Muscle layer of duodenum (tissue), 2 donors: ENCODE measurements at regions not wholly inside any gene's neighbourhood (a gene's known extent, or its start where the extent isn't known, plus 50 kb on each side); places are given as distances from the start of the nearest gene placed in this dataset.

Experiments used
- H3K27ac ChIP-seq: one replicate; pipeline ENCODE4 v1.7.0; 2013; ENCODE audit warnings: mild to moderate bottlenecking, low read length
- H3K27me3 ChIP-seq: one replicate; pipeline ENCODE4 v1.7.0; 2013; ENCODE audit warnings: low read depth, mild to moderate bottlenecking, control low read depth, low read length
- H3K36me3 ChIP-seq, 2 donors: one replicate each; pipeline ENCODE4 v1.7.0; 2013; ENCODE audit warnings: low read length in 2 of 2, control low read depth in 1 of 2, mild to moderate bottlenecking in 1 of 2; ENCODE audit not compliant: insufficient read depth in 2 of 2, control insufficient read depth in 1 of 2
- H3K4me1 ChIP-seq, 2 donors: one replicate each; pipeline ENCODE4 v1.7.0; 2013; ENCODE audit warnings: low read length in 2 of 2, mild to moderate bottlenecking in 2 of 2, control low read depth in 1 of 2, moderate library complexity in 1 of 2; ENCODE audit not compliant: insufficient read depth in 2 of 2, control insufficient read depth in 1 of 2
- H3K4me3 ChIP-seq, 2 donors: one replicate each; pipeline ENCODE4 v1.7.0; 2013; ENCODE audit warnings: low read length in 2 of 2, low read depth in 1 of 2, mild to moderate bottlenecking in 1 of 2
- H3K9me3 ChIP-seq, 2 donors: one replicate each; pipeline ENCODE4 v1.7.0; 2013; ENCODE audit warnings: low read length in 2 of 2, control low read depth in 1 of 2, mild to moderate bottlenecking in 1 of 2; ENCODE audit not compliant: control insufficient read depth in 1 of 2
- donor health status: healthy.

- H3K4me3 ChIP-seq = no peak overlapping the region
Measured at GRCh38 chr10:8194050-8194449, 139.6 kb downstream of the GATA3 start.

GRCh38 chr10:8206882-8207281, 152.4 kb downstream of the GATA3 start:
- no peak overlapping the region for H3K4me3 ChIP-seq

More at GRCh38 chr10:8194050-8194449, 139.6 kb downstream of the GATA3 start:
- no peak overlapping the region for H3K27ac ChIP-seq
- H3K4me1 ChIP-seq = no peaks in the 10 kb centered on the region
- H3K27me3 ChIP-seq = no peaks in the 10 kb centered on the region
- no peaks in the 10 kb centered on the region for H3K36me3 ChIP-seq
- H3K9me3 ChIP-seq = no peaks in the 10 kb centered on the region

GRCh38 chr10:8211631-8212030, 157.1 kb downstream of the GATA3 start:
- Histone ChIP-seq H3K4me3 (no peak overlapping the region), H3K36me3 (no peaks in the 10 kb centered on the region), H3K27ac (no peak overlapping the region), H3K9me3 (no peaks in the 10 kb centered on the region), H3K4me1 (no peaks in the 10 kb centered on the region), H3K27me3 (no peaks in the 10 kb centered on the region)

More at GRCh38 chr10:8206882-8207281, 152.4 kb downstream of the GATA3 start:
- no peaks in the 10 kb centered on the region for H3K36me3 ChIP-seq
- H3K9me3 ChIP-seq = no peaks in the 10 kb centered on the region
- H3K4me1 ChIP-seq = no peaks in the 10 kb centered on the region
- no peak overlapping the region for H3K27ac ChIP-seq
- H3K27me3 ChIP-seq = no peaks in the 10 kb centered on the region

DNA sequence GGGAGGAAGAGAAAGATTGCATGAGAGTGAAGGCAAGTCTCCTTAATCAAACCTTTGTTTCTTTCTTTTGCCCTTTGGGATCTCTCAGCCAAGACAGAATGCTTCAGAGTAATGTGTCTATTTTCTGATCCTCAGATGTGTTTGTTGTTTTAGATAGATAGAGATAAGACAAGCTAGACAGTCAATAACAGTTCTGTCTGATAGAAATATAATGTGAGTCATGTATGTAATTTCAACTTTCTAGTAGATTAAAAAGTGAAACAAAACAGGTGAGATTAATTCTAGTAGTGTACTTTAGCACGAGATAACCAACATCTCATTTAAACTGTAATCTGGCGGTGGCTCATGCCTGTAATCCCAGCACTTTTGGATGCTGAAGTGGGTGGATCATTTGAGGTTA, 159.2 kb downstream of the GATA3 start:
- no peaks in the 10 kb centered on the region for H3K27me3 ChIP-seq
- no peak overlapping the region for H3K27ac ChIP-seq
- no peaks in the 10 kb centered on the region for H3K4me1 ChIP-seq
- H3K4me3 ChIP-seq = no peak overlapping the region
- no peaks in the 10 kb centered on the region for H3K36me3 ChIP-seq
- H3K9me3 ChIP-seq = no peaks in the 10 kb centered on the region

DNA sequence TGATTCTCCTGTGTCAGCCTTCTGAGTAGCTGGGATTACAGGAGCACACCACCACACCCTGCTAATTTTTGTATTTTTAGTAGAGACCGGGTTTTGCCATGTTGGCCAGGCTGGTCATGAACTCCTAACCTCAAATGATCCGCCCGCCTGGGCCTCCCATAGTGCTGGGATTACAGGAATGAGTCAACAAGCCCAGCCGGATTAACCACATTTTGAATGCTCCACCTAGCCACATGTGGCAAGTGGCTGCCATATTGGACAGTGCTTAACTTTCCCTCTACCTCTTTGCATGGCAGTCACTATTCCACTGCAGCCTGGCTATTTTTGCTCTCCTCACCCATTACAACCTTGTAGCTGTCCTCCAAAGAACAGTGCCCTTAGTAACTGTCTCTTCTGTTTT, 160.1 kb downstream of the GATA3 start:
- Histone ChIP-seq H3K27ac (no peak overlapping the region), H3K4me1 (no peaks in the 10 kb centered on the region), H3K36me3 (no peaks in the 10 kb centered on the region), H3K9me3 (peaks cover 0 to 2% of the 10 kb centered on the region in 2 donors), H3K4me3 (no peak overlapping the region), H3K27me3 (no peaks in the 10 kb centered on the region)

GRCh38 chr10:8216893-8217292, 162.4 kb downstream of the GATA3 start:
- no peaks in the 10 kb centered on the region for H3K4me1 ChIP-seq
- peaks cover 0 to 2% of the 10 kb centered on the region in 2 donors for H3K9me3 ChIP-seq
- H3K4me3 ChIP-seq = no peak overlapping the region
- no peaks in the 10 kb centered on the region for H3K27me3 ChIP-seq
- H3K27ac ChIP-seq = no peak overlapping the region
- no peaks in the 10 kb centered on the region for H3K36me3 ChIP-seq

DNA sequence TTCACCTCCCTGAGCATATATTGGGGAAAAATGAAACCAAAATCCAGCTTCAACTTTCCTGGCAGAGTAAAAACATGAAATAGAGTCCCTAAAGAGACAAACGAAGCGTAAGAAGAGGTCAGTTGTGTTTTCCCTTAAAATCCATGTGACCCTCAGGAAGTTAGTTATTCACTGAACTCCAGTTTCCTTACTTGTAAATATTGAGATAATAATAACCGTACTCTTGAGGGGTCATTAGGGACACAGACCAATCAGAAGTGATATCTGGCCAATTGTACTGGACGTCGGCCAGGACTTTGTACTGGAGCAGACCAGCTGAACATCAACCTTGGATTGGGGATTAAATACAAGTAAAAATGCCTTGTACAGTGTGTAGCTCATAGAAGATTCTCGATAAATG, 167.0 kb downstream of the GATA3 start:
- no peaks in the 10 kb centered on the region for H3K27me3 ChIP-seq
- H3K4me1 ChIP-seq = no peaks in the 10 kb centered on the region
- H3K36me3 ChIP-seq = no peaks in the 10 kb centered on the region
- no peak overlapping the region for H3K4me3 ChIP-seq
- no peak overlapping the region for H3K27ac ChIP-seq
- peaks cover 0 to 2% of the 10 kb centered on the region in 2 donors for H3K9me3 ChIP-seq

- H3K27ac ChIP-seq = no peak overlapping the region
- no peaks in the 10 kb centered on the region for H3K9me3 ChIP-seq
- H3K27me3 ChIP-seq = no peaks in the 10 kb centered on the region
- no peaks in the 10 kb centered on the region for H3K36me3 ChIP-seq
- no peak overlapping the region for H3K4me3 ChIP-seq
- H3K4me1 ChIP-seq = no peaks in the 10 kb centered on the region
Measured at GRCh38 chr10:8224591-8224990, 170.1 kb downstream of the GATA3 start.

DNA sequence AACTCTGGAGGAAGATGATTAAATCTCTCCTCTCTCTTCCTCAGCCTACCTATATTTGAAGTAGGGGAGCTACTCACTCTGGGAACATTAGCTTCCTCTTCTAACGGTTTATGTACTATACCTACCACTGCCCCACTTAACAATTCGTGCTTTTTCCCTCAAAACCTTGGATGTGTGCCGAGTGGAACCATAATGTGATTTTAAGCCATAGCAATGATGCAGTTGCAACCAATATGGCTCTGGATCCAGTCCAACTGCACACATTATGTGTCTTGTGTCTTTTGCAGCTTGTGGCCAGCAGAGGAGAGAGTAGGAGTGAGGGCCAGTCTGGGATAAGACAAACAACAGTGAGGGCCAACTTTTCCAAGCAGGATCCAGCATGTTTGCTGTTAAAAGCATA, 170.7 kb downstream of the GATA3 start:
- Histone ChIP-seq H3K36me3 (no peaks in the 10 kb centered on the region), H3K4me1 (no peaks in the 10 kb centered on the region), H3K9me3 (no peaks in the 10 kb centered on the region), H3K27ac (no peak overlapping the region), H3K27me3 (no peaks in the 10 kb centered on the region), H3K4me3 (no peak overlapping the region)

GRCh38 chr10:8227246-8227645, 172.8 kb downstream of the GATA3 start:
- no peak overlapping the region for H3K4me3 ChIP-seq
- H3K27ac ChIP-seq = no peak overlapping the region
- H3K9me3 ChIP-seq = no peaks in the 10 kb centered on the region
- H3K36me3 ChIP-seq = no peaks in the 10 kb centered on the region
- no peaks in the 10 kb centered on the region for H3K4me1 ChIP-seq
- H3K27me3 ChIP-seq = no peaks in the 10 kb centered on the region

- no peaks in the 10 kb centered on the region for H3K4me1 ChIP-seq
- H3K27me3 ChIP-seq = no peaks in the 10 kb centered on the region
- H3K27ac ChIP-seq = no peak overlapping the region
- no peak overlapping the region for H3K4me3 ChIP-seq
- H3K9me3 ChIP-seq = no peaks in the 10 kb centered on the region
- no peaks in the 10 kb centered on the region for H3K36me3 ChIP-seq
Measured at GRCh38 chr10:8229153-8229552, 174.7 kb downstream of the GATA3 start.

DNA sequence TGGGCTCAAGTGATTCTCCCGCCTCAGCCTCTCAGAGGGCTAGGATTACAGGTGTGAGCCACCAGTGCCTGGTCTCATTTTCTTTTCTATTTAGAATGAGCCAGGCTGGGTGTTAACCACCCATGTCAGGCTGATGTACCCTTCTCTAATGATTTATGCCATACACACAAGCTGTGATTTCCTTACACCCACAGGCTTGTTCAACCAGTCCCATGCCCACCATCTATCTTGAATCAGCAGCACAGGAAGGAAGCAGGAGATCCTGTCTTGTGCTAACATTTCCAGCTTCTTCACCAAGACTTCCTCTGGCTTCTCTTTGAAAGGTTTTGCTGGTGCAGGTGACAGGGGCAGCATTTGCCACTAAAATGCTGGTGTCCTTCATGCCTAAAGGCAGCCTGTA, 176.4 kb downstream of the GATA3 start:
- H3K9me3 ChIP-seq = no peaks in the 10 kb centered on the region
- no peak overlapping the region for H3K27ac ChIP-seq
- H3K36me3 ChIP-seq = no peaks in the 10 kb centered on the region
- H3K4me1 ChIP-seq = no peaks in the 10 kb centered on the region
- H3K4me3 ChIP-seq = no peak overlapping the region
- H3K27me3 ChIP-seq = no peaks in the 10 kb centered on the region
